Peyer's patch (tissue), 4 donors: ENCODE measurements at regions not wholly inside any gene's neighbourhood (a gene's known extent, or its start where the extent isn't known, plus 50 kb on each side); places are given as distances from the start of the nearest gene placed in this dataset.

ENCODE experiments used
- CTCF ChIP-seq, 6 experiments: fragments of 450-650 bp in 4 of 6; fragments of 200-600 bp in 2 of 6; sonication (generic) in 1 of 6; IDR thresholded peaks; one replicate each; pipeline ENCODE4 v1.5.1; 2017 to 2019; ENCODE audit warnings: antibody characterized with exemption in 6 of 6, mild to moderate bottlenecking in 3 of 6, moderate library complexity in 1 of 6
- POLR2A ChIP-seq, 2 donors: fragments of 450-650 bp; IDR thresholded peaks; one replicate each; pipeline ENCODE4 v1.5.1; 2017; ENCODE audit warnings: antibody characterized with exemption in 2 of 2, mild to moderate bottlenecking in 2 of 2, moderate library complexity in 2 of 2

- no peak for TF ChIP-seq CTCF (IDR thresholded peaks at IDR 0.05)
- TF ChIP-seq POLR2A (IDR thresholded peaks at IDR 0.05): peak in 1 of 2 donors; percentile 28
Observed at GRCh38 chr16:79444572-79444971, 156.0 kb downstream of the MAF start.
